ENCODE measurements at regions not wholly inside any gene's neighbourhood (a gene's known extent, or its start where the extent isn't known, plus 50 kb on each side); places are given as distances from the start of the nearest gene placed in this dataset.

DNA sequence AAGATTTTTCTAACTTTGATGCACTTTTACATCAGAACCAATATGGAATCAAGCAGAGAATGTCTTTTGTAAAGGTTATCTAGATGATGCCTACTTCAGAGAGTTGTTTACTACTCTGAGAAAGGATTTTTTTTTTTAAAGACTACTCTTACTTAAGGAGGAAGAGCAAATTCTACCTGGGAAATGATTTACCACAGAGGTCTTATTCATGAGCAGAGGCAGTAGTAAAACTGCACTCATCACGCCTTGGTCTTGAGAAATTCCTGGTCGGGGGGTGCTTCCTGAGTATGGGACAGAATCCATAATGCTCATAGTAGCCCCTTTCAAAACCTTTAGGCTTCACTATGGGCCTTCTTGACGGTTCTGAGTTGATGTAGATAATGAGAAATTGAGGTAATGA lies 241.8 kb upstream of the PREP start:
- no peak for DNase-seq (ENCODE audit: low spot score)
- Histone ChIP-seq H3K36me3 (ENCODE audit: control insufficient read depth in 4 of 4, insufficient read depth in 3 of 4, low read depth in 1 of 4, low read length in 3 of 4) (no peaks in the 10 kb centered on the region), H3K27ac (ENCODE audit: low read depth in 1 of 2, low read length in 2 of 2) (no peak overlapping the region), H3K9ac (ENCODE audit: low read depth in 1 of 2, low read length in 2 of 2) (no peak overlapping the region), H3K4me3 (ENCODE audit: low read depth in 1 of 3, low read length in 3 of 3) (no peak overlapping the region), H3K4me1 (ENCODE audit: control insufficient read depth in 4 of 4, insufficient read depth in 4 of 4, low read length in 3 of 4) (no peaks in the 10 kb centered on the region), H3K9me3 (ENCODE audit: control insufficient read depth in 4 of 4, low read length in 3 of 4) (no peaks in the 10 kb centered on the region), H3K27me3 (ENCODE audit: control insufficient read depth in 4 of 4, insufficient read depth in 4 of 4, low read length in 3 of 4) (peaks cover 0 to 6% (median 0%) of the 10 kb centered on the region in 4 donors)
- 68% methylated on average over 3 of the region's 3 CpGs for WGBS
- TF ChIP-seq NR2F2 (IDR thresholded peaks at IDR 0.05) (no peak), HNF4A (conservative IDR thresholded peaks at IDR 0.05) (no peak), FOXA2 (IDR thresholded peaks at IDR 0.05) (no peak), HNF4G (IDR thresholded peaks at IDR 0.05) (no peak), ZBTB33 (IDR thresholded peaks at IDR 0.05) (no peak), FOXA1 (IDR thresholded peaks at IDR 0.05) (no peak), SP1 (IDR thresholded peaks at IDR 0.05) (no peak), YY1 (IDR thresholded peaks at IDR 0.05) (no peak), REST (IDR thresholded peaks at IDR 0.05) (no peak)
- TF ChIP-seq, protein P1, sequence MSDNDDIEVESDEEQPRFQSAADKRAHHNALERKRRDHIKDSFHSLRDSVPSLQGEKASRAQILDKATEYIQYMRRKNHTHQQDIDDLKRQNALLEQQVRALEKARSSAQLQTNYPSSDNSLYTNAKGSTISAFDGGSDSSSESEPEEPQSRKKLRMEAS (IDR thresholded peaks at IDR 0.05): no peak

GRCh38 chr6:105644073-105644489 lies 241.2 kb upstream of the PREP start:
- no peak overlapping the region for H3K27ac ChIP-seq (ENCODE audit: low read depth in 1 of 2, low read length in 2 of 2)
- 70% methylated on average over 2 of the region's 2 CpGs for WGBS
- no peak overlapping the region for H3K4me3 ChIP-seq (ENCODE audit: low read depth in 1 of 3, low read length in 3 of 3)
- no peaks in the 10 kb centered on the region for H3K36me3 ChIP-seq (ENCODE audit: control insufficient read depth in 4 of 4, insufficient read depth in 3 of 4, low read depth in 1 of 4, low read length in 3 of 4)
- no peaks in the 10 kb centered on the region for H3K9me3 ChIP-seq (ENCODE audit: control insufficient read depth in 4 of 4, low read length in 3 of 4)
- DNase-seq (ENCODE audit: low spot score): no peak
- H3K9ac ChIP-seq (ENCODE audit: low read depth in 1 of 2, low read length in 2 of 2): no peak overlapping the region
- H3K4me1 ChIP-seq (ENCODE audit: control insufficient read depth in 4 of 4, insufficient read depth in 4 of 4, low read length in 3 of 4): no peaks in the 10 kb centered on the region
- TF ChIP-seq TAF1 (conservative IDR thresholded peaks at IDR 0.05): no peak
- TF ChIP-seq GABPA (IDR thresholded peaks at IDR 0.05 in 1 of 2, conservative IDR thresholded peaks at IDR 0.05 in 1 of 2): no peak
- TF ChIP-seq EGR1 (IDR thresholded peaks at IDR 0.05; ENCODE audit: low read depth in 2 of 2): no peak
- no peak for TF ChIP-seq YY1 (IDR thresholded peaks at IDR 0.05)
- TF ChIP-seq FOXA1 (IDR thresholded peaks at IDR 0.05): no peak
- TF ChIP-seq REST (IDR thresholded peaks at IDR 0.05): no peak
- no peak for TF ChIP-seq RAD21 (IDR thresholded peaks at IDR 0.05)
- TF ChIP-seq HNF4G (IDR thresholded peaks at IDR 0.05): no peak
- no peak for TF ChIP-seq HNF4A (conservative IDR thresholded peaks at IDR 0.05)
- TF ChIP-seq, protein P1 (IDR thresholded peaks at IDR 0.05): no peak
- no peak for TF ChIP-seq NR2F2 (IDR thresholded peaks at IDR 0.05)
- TF ChIP-seq RXRA (IDR thresholded peaks at IDR 0.05): no peak
- peaks cover 0 to 2% (median 0%) of the 10 kb centered on the region in 4 donors for H3K27me3 ChIP-seq (ENCODE audit: control insufficient read depth in 4 of 4, insufficient read depth in 4 of 4, low read length in 3 of 4)
